Epithelial cell of esophagus (primary cell): ENCODE measurements at regions not wholly inside any gene's neighbourhood (a gene's known extent, or its start where the extent isn't known, plus 50 kb on each side); places are given as distances from the start of the nearest gene placed in this dataset.

Source experiments
- DNase-seq: peaks from one replicate; pipeline ENCODE4 v3.0.0; 2010; ENCODE audit warnings: low read depth
- H3K4me3 ChIP-seq: 2 replicates; pipeline ENCODE4 v1.5.1; 2011; ENCODE audit warnings: mild to moderate bottlenecking, low read length, control low read depth
- CTCF ChIP-seq: IDR thresholded peaks from 2 replicates; pipeline ENCODE4 v1.5.1; 2011; ENCODE audit warnings: low read depth, mild to moderate bottlenecking, low read length, control low read depth, inconsistent platforms; ENCODE audit not compliant: insufficient read depth; ENCODE audit errors: missing control alignments

- TF ChIP-seq CTCF, result no peak
- no peak overlapping the region for H3K4me3 ChIP-seq
- no peak for DNase-seq
Observed at GRCh38 chr13:50593207-50593606, 250.3 kb downstream of the DLEU7 start.

GRCh38 chr13:50594276-50595051, 249.0 kb downstream of the DLEU7 start:
- no peak overlapping the region for H3K4me3 ChIP-seq
- DNase-seq, result no peak
- no peak for TF ChIP-seq CTCF

- DNase-seq, result no peak
- H3K4me3 ChIP-seq, result no peak overlapping the region
- no peak for TF ChIP-seq CTCF
Observed at GRCh38 chr13:50595196-50595595, 248.3 kb downstream of the DLEU7 start.

GRCh38 chr13:50596156-50596555, 247.3 kb downstream of the DLEU7 start:
- no peak for TF ChIP-seq CTCF

GRCh38 chr13:50596776-50597203, 246.7 kb downstream of the DLEU7 start:
- no peak for TF ChIP-seq CTCF
- no peak for DNase-seq
- H3K4me3 ChIP-seq, result no peak overlapping the region

More at GRCh38 chr13:50596156-50596555, 247.3 kb downstream of the DLEU7 start:
- no peak overlapping the region for H3K4me3 ChIP-seq
- no peak for DNase-seq

- no peak for DNase-seq
- H3K4me3 ChIP-seq, result no peak overlapping the region
- no peak for TF ChIP-seq CTCF
Observed at GRCh38 chr13:50598338-50598737, 245.2 kb downstream of the DLEU7 start.

GRCh38 chr13:50599046-50599445, 244.4 kb downstream of the DLEU7 start:
- no peak overlapping the region for H3K4me3 ChIP-seq
- no peak for TF ChIP-seq CTCF
- no peak for DNase-seq
